ENCODE measurements at regions not wholly inside any gene's neighbourhood (a gene's known extent, or its start where the extent isn't known, plus 50 kb on each side); places are given as distances from the start of the nearest gene placed in this dataset.

DNA sequence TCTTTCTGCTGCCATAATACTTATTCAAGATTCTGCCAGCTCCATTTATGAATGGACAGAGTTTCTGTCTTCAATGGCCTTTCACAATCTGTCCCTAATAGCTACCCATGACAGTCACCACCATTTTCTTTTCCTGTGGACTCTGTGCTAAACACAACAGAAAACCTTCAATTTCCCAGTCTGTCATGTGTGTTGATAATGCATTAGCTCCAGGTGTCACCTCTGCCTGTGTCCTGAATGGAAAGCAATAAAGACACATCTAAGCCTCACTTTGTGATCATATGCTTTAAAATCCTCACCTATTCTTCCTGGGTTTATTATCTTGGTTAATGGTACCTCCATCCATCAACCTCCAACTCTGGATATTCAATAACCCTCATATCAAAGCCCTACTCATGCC lies 772.2 kb downstream of the DCDC2C start:
- in situ Hi-C loops (cut with HindIII; ENCODE audit: low pct_unique_long_range_greater_than_20kb, low sequenced_read_pairs) = no loop called here
- no peak for DNase-seq (ENCODE audit: low read depth)

DNA sequence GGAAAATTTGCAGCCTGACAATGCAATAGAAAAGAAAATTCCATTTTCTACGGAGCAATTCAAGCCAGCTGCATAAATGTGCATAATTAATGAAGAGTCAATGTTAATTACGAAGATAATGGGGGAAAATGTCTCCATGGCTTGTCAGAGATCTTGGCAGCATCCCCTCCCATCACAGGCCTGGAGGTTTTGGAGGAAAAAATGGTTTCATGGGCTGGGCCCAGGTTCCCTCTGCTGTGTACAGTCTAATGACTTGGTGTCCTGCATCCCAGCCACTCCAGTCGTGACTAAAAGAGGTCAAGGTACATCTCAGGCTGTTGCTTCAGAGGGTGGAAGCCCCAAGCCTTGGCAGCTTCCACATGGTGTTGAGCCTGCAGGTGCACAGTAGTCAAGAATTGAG lies 779.7 kb downstream of the DCDC2C start:
- in situ Hi-C loops (cut with HindIII; ENCODE audit: low pct_unique_long_range_greater_than_20kb, low sequenced_read_pairs) = no loop called here
- DNase-seq (ENCODE audit: low read depth) = no peak

DNA sequence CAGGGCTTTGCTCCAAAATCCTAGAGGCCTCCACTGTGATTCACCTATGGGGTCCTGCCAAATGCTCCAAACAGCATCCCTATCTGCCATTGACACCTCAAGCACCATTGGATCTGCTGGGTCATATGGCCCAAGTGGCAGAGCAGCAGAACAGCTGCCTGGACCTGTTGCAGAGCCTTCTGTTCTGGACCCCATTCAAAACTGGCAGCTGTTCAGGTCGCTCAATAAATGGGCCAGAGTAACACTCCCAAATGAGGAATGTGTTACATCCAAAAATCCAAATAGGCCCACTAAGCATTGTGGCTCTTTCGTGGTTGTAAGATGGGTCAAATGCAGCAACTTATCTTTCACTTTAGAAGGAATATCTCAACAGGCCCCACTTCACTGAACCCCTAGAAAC lies 783.6 kb downstream of the DCDC2C start:
- in situ Hi-C loops (cut with HindIII; ENCODE audit: low pct_unique_long_range_greater_than_20kb, low sequenced_read_pairs) = no loop called here
- DNase-seq (ENCODE audit: low read depth) = no peak

DNA sequence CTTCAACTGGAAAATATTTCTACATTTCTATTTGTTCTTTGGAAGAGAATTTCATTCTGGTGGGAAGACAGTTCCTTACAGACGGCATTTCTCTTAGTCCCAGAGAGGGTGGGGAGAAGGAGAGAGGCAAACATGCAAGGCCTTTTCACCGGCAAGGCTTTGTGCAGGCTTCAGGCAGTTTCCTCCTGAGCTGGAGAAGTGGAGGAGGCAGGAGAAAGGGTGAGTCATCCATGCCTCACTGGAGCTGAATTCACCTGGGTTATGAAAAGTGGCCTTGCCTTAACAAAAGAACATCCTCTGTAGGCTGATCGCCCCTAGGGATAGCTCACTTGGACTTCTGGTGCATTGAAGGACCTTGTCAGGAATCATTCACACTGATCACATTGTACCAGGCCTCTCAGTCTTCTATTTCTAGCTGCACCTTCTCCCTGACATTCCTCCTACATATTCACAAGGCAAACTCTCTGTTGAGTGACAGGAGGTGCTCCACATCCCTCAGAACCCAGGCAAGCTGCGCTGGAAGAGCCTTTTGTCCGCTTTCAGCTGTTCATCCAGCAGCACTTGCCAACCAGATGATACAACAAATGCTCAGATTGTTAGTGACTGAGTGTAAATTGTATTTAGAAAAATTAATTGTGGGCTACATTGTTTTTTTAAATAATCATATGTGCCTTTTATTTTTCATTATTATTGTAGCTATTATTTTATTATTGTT lies 796.1 kb downstream of the DCDC2C start:
- no peak for DNase-seq (ENCODE audit: low read depth)
- in situ Hi-C loops (cut with HindIII; ENCODE audit: low pct_unique_long_range_greater_than_20kb, low sequenced_read_pairs) = no loop called here

DNA sequence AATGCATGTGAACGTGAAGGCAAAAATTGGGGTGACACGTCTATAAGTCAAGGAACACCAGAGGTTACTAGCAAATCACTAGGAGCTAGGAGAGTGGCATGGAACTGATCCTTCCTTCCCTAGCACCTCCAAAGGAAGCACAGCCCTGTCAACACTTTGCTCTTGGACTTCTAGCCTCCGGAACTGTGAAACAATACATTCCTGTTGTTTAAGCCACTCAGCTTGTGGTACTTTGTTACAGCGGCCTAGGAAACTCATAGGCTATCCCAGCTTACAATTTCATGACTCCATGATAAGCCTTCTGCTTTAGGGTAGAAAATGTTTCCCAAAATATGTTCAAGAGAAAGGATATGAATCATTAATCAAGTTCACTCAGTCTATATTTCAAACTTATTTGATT lies 798.1 kb downstream of the DCDC2C start:
- in situ Hi-C loops (cut with HindIII; ENCODE audit: low pct_unique_long_range_greater_than_20kb, low sequenced_read_pairs) = no loop called here

DNA sequence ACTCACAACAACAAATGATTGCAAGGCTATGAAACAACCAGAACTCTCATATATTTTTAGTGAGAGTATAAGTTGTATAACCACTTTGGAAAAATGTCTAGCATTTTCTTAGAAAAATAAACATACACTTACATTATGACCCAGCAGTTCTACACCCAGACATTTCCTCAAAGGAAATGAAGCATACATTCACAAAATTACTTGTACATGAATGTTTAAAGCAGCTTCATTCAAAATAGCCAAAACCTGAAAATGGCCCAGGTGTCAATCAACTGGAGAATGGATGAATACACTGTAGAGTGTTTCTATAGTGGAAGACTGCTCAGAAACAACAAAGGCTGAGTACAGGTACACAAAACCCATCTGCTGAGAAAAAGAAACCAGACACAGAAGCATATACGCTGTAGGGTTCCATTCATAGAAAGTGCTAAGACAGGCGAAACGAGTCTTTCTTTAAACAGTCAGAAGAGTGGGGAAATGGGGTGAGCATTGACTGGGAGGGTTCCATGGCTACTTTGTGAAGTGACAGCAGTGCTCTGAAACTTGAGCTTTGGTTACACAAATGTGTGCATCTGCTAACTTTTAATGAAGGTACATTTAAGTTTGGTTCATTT lies 799.0 kb downstream of the DCDC2C start:
- no peak for DNase-seq (ENCODE audit: low read depth)
- in situ Hi-C loops (cut with HindIII; ENCODE audit: low pct_unique_long_range_greater_than_20kb, low sequenced_read_pairs) = no loop called here

More for the DNA sequence above, 798.1 kb downstream of the DCDC2C start:
- no peak for DNase-seq (ENCODE audit: low read depth)

DNA sequence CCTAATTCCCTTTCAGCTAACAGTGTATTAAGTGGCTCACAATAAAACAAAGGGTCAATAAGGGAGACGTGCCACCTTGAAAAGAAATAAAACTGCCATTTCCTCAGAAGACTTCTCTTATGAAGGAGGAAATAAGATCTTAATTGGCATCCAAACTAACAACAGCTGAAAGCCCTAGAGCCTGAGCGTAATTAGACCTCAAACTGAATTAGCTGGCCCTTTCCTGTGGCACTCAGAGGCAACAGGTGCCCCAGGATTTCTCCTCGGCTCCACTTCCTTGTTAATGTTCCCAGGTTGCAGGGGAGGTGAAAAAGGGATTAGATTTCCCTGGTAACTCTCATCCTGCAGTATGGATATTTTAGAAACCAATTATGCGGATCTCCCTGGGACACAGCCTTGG lies 804.3 kb downstream of the DCDC2C start:
- DNase-seq (ENCODE audit: low read depth) = no peak
- in situ Hi-C loops (cut with HindIII; ENCODE audit: low pct_unique_long_range_greater_than_20kb, low sequenced_read_pairs) = no loop called here

DNA sequence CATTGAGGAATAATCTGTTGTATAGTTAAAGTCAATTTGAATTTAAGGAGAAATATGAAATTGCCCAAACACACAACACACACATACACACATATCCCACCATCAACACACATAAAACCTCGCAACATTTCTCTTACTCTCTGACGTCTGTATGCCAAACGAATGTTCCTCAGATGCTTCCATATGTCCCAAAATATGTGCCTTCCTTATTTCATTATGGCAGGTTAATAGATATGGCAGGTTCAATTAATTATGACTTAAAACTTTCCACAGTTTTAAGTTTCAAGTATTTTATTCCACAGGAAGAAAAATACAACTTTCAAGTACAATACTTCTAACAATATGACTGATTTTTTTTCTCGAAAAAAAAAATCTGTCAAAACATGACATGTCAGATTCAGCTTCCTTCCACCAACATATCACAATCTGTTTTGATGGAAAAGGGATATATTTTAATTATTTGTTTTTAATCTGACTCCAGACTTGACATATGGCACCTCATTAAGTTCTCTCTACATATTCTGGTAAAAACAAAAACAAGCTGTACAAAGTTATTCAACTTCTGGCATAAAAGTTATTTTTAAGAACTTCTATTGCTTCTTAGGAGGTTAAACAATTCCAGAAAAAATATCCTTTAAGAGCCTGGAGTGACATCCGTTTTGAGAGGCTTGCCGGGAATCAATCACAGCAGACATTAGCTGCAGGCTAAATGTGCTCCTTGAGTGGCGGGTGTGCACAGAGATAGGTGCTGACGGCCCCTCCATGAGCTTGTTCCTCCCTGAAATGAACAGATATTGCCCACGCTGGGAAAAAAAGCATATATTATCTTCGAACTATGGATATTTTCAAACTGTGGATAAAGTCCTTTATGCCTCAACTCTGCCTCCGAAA lies 812.7 kb downstream of the DCDC2C start:
- in situ Hi-C loops (cut with HindIII; ENCODE audit: low pct_unique_long_range_greater_than_20kb, low sequenced_read_pairs) = no loop called here
- DNase-seq (ENCODE audit: low read depth) = no peak

DNA sequence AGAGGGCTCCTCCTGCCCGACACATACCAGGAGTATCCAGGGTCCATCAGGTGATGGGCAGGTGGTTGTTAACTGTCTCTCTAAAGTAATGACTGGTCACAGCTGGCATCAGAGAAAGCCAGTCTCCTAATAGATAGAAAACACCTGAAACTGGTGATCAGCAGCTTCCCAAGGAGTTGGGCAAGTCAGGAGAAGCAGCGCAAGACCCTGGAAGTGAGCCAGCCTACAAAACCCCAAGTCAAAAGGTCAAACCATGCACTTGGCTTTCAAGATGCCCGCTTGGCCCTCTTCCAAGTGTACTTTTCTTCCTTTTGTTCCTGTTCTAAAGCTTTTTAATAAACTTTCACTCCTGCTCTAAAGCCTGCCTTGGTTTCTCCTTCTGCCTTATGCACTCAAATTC lies 815.2 kb downstream of the DCDC2C start:
- in situ Hi-C loops (cut with HindIII; ENCODE audit: low pct_unique_long_range_greater_than_20kb, low sequenced_read_pairs) = no loop called here
- no peak for DNase-seq (ENCODE audit: low read depth)

DNA sequence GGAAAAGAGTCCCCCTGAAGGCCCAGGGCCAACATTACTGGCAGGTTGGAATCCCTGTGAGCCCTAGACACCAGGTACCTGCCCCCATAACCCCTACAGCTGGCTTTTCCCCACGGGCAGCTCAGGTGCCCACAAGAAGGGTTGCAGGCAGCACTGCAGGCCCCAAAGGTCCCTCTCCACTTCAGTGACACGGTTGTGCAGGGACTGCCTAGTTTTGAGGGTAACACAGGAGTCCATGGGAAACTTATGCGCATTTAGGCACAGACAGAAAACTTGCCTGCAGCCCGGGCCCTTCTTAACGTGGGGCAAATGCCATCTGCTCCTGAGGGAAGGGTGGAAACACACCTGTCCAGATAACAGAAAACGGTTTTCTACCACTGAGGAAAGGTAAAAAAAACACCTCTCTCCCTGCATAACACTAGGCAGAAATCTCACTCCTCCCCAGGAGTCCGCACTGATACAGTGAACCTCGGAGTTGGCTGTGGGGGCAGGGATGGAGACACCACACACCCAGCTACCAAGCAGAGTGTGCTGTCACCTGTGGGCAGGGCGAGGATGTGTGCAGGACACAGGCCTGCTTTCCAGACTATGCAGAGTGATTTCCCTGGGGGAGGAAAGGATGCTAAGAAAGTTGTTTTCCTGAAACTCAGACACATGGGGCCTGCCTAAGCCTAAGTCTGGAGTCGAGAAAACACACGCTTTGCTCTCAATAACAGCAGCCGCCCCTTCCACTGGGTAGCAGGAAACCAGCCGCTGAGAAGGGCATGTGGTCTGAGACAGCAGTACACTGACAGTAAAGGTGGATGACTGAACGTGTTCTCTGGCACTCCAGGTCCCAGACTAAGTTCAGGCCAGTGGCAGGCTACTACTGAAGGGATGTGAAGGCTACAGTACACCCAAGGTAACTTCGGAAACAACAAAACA lies 819.4 kb downstream of the DCDC2C start:
- DNase-seq (ENCODE audit: low read depth) = no peak
- in situ Hi-C loops (cut with HindIII; ENCODE audit: low pct_unique_long_range_greater_than_20kb, low sequenced_read_pairs) = no loop called here

DNA sequence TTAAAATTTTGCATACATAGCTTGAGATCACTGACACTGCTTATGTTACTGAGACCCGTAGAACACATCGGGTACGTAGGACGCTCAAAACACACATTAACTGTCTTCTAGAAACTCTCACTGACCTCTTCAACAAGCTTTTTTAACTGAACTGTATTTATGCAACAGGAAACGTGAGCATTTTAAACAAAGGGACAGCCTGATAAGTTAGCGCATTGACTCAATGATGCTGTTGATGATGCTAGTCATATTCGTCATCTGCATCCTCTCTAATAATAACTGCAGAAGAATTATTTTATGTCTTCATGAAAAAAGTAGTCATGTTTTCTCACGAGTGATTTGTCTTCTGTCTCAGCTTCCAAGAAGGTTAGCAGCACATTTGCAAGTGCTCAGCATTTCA lies 824.0 kb downstream of the DCDC2C start:
- no peak for DNase-seq (ENCODE audit: low read depth)
- in situ Hi-C loops (cut with HindIII; ENCODE audit: low pct_unique_long_range_greater_than_20kb, low sequenced_read_pairs) = no loop called here

DNA sequence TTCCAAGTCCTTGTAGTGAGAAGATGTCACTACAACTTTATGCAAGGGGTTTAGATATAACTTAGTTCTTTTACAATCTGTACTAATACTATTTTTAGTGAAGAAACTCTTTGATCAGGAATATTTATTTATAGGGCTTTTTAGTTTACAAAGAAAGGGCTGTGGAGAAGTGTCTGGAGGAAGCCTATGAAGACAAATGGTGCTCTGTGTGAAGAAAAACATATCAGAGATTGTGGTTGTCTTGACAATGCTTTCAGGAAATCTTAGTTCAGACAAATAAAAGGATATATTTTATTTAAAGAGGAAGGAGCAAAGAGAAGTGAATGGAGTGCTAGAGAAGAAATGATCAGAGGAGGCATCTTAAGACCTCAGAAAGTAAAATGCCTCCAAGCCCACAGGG lies 824.9 kb downstream of the DCDC2C start:
- in situ Hi-C loops (cut with HindIII; ENCODE audit: low pct_unique_long_range_greater_than_20kb, low sequenced_read_pairs) = no loop called here
- no peak for DNase-seq (ENCODE audit: low read depth)

DNA sequence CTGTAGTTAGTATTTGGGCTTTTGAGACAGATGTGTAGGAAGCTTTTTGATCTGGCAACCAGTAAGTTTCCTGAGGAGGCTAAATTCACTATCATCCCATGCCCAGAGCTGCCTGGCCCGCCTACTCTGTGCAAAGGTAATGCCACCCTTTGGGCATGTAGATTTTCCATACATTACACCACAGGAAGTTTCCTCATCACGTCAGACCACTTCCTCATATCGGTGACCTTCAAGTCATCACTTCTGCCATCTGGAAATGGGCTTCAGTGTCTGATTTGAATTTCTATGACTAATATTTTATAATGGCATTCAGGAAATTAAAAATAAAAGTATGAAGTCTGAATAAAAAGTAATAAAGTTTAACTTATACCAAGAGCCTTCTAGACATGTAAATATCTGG lies 825.4 kb downstream of the DCDC2C start:
- DNase-seq (ENCODE audit: low read depth) = no peak
- in situ Hi-C loops (cut with HindIII; ENCODE audit: low pct_unique_long_range_greater_than_20kb, low sequenced_read_pairs) = no loop called here

DNA sequence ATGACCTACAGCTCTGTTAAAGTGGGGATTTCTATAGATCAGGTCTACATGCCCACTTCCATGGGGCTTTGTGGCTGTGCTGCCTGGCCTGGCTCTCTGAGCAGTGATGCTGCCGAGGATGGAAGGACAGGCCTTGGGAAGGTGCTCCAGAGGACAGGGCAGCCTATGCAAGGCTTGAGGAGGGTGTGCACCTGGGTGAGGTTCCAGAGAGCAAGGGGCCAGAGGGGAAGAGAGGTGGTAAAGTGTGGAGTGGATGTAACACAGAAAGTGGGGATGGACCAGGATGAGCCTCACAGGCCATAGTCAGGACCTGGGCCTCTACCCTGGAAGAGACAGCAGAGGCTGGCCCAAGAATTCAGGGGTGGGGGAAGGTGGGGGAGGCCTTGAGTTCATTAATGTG lies 826.4 kb downstream of the DCDC2C start:
- DNase-seq (ENCODE audit: low read depth) = no peak
- in situ Hi-C loops (cut with HindIII; ENCODE audit: low pct_unique_long_range_greater_than_20kb, low sequenced_read_pairs) = no loop called here

DNA sequence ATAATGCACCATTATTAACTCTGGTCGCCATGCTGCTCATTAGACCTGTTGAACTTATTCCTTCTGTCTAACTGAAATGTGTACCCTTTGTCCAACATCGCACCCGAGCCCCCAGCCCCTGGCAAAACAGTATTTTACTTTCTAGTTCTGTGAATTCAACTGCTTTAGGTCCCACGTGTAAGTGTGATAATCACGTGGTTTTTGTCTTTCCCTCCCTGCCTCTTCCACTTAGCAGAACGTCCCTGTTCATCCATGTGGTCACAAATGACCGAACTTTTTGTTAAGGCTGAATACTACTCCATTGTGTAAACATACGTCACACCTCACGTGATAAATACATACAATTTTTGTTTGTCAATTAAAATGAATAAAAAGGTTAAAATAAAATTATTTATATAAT lies 826.9 kb downstream of the DCDC2C start:
- in situ Hi-C loops (cut with HindIII; ENCODE audit: low pct_unique_long_range_greater_than_20kb, low sequenced_read_pairs) = no loop called here
- no peak for DNase-seq (ENCODE audit: low read depth)

DNA sequence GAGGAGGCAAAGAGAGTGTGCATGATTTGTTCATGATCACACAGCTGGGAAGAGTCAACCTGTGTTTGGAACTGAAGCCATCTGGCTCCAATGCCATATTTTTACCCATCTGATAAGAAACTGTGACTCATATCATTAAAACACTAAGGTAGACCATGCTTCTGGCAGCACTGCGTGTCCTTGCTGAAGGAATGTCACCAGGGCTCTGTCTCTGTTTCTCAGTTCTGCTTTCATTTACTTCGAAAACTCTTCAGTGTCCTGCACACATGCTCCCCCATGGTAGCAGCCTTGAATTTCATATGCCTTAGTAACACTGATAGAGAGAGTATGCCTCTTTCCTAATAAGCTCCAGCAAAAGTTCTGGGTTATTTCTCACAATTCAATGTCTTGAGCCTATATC lies 830.4 kb downstream of the DCDC2C start:
- in situ Hi-C loops (cut with HindIII; ENCODE audit: low pct_unique_long_range_greater_than_20kb, low sequenced_read_pairs) = no loop called here
- DNase-seq (ENCODE audit: low read depth) = no peak

DNA sequence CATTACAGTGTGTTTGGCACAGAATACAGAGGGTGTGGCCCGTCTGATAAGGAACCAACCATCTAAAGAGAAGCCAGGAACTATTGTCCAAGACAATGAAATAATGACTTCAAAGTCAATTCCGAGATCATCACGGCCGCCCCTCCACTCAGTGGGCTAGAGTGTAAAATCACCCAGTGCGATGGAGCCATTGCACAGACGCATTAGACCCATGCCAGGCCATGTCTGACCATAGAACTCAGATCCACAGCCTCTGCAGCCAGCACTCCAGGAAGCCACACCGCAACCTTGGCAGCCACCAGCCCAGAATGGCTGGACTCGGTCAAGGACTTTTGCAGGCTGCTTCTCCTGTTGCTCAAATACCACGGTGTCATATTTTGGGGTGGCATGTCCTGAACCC lies 835.7 kb downstream of the DCDC2C start:
- no peak for DNase-seq (ENCODE audit: low read depth)
- in situ Hi-C loops (cut with HindIII; ENCODE audit: low pct_unique_long_range_greater_than_20kb, low sequenced_read_pairs) = no loop called here

DNA sequence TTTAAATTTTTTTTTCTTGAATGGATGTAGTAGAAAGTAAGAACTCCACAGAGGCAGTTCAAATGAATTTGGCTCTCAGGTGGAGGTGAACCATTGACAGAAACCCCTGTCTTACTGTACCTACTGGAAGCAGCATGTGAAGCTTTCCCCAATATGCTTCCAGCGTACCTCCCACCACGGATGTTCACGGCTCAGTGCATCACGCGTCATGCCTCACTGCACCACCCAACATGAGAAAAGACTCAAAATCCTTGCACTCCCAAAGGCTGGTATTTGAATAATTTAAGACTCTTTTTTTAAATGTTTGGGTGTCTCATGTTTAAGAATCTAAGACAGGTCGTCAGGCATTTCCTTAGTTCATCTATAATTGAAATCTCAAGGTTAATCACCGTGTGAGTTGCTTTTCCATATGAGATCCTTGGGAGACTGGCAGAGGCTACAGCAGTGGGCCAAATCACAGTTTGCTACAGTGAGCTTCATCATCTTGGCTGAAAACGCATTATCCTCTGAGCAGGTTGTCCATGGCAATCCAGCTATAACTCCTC lies 846.4 kb downstream of the DCDC2C start:
- peak; percentile 59 for DNase-seq (ENCODE audit: low read depth)
- in situ Hi-C loops (cut with HindIII; ENCODE audit: low pct_unique_long_range_greater_than_20kb, low sequenced_read_pairs) = no loop called here

All from Caki2 (cell line).